ENCODE measurements at regions not wholly inside any gene's neighbourhood (a gene's known extent, or its start where the extent isn't known, plus 50 kb on each side); places are given as distances from the start of the nearest gene placed in this dataset.

GRCh38 chr1:101081496-101082488 lies 56.2 kb upstream of the DPH5 start:
- no peak for DNase-seq (ENCODE audit: low spot score)

- DNase-seq (ENCODE audit: low spot score) = no peak
Measured at GRCh38 chr1:101080859-101081258, 55.3 kb upstream of the DPH5 start.

GRCh38 chr1:101079341-101079740 lies 53.8 kb upstream of the DPH5 start:
- DNase-seq (ENCODE audit: low spot score) = no peak

- DNase-seq (ENCODE audit: low spot score) = no peak
Measured at GRCh38 chr1:101077849-101078248, 52.3 kb upstream of the DPH5 start.

GRCh38 chr1:101075926-101076325 lies 50.3 kb upstream of the DPH5 start:
- DNase-seq (ENCODE audit: low spot score) = no peak

Data from NAMALWA (cell line).